NCI-H2196 (cell line): ENCODE measurements at regions not wholly inside any gene's neighbourhood (a gene's known extent, or its start where the extent isn't known, plus 50 kb on each side); places are given as distances from the start of the nearest gene placed in this dataset.

Experiments
- DNase-seq: peaks from one replicate; lab custom pipeline; 2025; ENCODE audit not compliant: unreplicated experiment; lab: John Stamatoyannopoulos, UW

- DNase-seq, result peak; percentile 15
Measured at GRCh38 chr1:234726359-234726943, 116.5 kb upstream of the IRF2BP2 start.

DNA sequence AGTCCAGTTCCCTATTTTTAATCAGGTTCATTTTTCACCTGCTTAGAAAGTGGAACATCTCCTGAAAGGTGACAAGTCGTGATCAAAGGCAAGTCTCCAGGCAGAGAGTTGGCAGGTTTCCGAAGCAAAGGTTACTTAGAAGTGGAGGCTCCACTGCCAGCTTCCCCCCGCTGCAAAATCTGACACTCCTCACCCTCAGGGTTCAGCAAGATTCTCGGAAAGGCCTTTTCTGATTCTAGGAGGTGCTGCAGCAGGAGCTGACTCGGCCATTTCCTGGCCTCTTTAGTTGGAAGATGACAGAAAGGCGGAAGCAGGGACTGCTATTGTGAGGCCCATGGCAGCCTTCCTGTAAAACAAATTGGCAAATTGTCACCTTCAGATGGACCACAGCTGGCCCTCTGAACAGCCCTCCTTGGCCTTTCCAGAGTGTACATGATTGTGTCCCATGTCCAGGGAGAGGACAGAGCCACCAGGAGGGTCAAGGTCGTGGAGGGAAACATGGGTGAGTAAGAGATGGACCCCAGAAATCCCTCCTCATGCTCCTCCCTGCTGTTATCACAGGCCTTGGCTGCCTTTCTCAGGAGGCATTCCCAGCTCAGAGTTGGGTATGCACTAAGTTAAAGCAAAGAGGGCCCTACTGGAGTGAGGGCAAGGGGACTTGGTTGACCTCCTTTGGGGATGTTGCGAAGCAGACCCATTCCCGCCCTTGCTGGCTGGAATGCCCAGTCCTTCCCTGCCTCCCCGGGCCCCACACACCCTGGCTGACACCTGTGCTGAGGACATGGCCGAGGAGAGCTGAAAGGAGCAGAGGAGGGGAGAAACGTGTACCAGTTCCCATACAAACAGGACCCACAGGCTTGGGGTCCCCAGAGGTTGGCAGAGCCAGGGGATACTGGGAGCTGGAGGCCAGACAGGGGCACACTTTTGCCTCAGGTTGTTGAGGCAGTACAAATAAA lies 115.5 kb upstream of the IRF2BP2 start:
- peak; percentile 18 for DNase-seq

GRCh38 chr1:234724516-234725176 lies 114.7 kb upstream of the IRF2BP2 start:
- peak; percentile 72 for DNase-seq

DNA sequence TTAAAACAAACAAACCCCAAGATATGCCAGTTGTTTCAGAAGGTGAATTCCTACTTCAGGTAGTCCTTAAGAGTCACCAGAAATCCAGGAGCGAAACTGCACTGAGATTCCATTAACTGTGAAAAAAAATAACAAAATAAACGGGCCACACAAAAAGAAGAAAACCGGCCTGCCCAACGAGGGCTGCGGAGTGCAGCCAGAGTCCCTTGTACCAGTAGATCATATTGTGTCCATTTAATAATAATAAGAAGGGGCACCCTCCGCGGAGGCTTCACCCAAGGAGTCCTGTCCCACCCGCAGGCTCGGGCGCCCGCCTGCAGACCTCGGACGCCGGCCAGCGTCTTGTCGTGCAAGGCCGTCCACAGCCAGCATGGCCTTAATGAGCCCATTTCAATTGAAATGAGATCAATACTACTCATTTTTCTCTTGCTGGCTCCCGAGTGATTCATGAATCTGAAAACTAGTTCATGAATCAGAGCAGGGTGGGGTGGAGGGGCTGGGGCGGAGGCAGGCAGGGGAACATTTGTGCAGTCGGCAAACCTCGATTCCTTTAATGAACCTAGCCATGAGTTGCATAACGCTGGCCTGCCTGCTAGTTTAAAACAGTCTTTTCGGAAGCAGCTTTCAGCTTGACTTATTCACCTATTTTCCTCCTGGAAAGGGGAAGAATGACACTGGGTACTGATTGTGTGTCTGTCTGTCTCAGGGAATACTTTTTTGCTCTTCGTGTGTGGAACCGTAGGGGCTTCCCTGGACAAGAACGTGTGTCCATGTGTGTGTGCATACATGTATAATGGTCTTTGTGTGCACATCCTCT lies 113.1 kb upstream of the IRF2BP2 start:
- no peak for DNase-seq

DNA sequence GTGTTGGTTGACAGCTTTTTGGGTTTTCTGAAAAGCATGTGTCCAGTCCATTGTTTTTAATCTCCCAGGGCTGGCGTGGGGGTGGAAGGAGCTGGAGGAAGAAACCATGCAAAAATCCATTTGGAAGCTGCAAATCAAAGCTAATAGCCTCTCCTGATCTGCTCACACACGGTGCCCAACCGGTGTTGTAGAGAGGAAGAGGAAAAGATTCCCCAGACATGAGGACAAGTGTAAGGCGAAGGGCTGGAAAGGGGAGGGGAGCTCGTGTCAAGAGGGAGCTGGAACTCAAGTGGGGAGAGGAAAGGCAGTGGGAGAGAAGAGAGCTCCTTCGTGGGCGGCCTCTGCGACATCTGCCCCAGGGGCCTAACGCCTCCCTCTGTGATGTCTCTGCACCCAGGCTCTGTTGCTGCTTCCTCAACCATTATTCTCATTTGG lies 112.3 kb upstream of the IRF2BP2 start:
- no peak for DNase-seq

- DNase-seq, result no peak
Measured at GRCh38 chr1:234721476-234722269, 111.7 kb upstream of the IRF2BP2 start.

DNA sequence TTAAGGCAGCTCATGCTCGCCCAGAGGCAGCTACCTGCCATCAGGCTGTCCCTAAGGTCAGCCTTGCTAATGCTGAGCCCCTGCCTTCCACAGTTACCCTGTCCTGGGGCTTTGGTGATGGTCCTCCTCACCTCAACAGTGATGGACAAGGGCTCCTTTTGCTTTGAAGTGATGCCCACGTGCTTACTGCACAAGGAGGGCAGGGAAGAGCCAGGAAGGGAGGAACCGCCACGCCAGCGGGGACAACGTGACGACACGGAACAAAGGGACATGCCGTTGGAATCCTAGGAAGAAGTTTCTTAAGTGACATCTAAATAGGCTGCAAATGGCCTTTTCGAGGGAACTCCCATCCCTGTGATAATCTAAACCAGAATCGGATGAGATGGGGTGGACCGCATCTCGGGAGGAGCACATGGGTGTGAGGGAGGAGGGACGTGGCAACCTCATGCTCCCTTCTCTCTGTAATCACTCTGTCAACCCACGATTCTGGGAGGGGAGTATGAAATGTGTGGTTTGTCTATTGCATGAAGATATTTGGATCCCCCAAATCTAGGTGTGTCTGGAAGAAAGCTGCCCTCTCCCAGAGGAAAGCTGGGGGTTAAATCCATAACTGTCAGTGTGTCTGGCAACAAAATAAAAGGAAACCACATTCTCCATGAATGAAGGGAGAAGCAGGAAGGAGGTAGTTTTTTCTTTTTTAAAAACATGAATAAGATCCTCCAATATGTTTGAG lies 110.9 kb upstream of the IRF2BP2 start:
- no peak for DNase-seq

GRCh38 chr1:234719454-234720251 lies 109.7 kb upstream of the IRF2BP2 start:
- DNase-seq, result no peak

DNA sequence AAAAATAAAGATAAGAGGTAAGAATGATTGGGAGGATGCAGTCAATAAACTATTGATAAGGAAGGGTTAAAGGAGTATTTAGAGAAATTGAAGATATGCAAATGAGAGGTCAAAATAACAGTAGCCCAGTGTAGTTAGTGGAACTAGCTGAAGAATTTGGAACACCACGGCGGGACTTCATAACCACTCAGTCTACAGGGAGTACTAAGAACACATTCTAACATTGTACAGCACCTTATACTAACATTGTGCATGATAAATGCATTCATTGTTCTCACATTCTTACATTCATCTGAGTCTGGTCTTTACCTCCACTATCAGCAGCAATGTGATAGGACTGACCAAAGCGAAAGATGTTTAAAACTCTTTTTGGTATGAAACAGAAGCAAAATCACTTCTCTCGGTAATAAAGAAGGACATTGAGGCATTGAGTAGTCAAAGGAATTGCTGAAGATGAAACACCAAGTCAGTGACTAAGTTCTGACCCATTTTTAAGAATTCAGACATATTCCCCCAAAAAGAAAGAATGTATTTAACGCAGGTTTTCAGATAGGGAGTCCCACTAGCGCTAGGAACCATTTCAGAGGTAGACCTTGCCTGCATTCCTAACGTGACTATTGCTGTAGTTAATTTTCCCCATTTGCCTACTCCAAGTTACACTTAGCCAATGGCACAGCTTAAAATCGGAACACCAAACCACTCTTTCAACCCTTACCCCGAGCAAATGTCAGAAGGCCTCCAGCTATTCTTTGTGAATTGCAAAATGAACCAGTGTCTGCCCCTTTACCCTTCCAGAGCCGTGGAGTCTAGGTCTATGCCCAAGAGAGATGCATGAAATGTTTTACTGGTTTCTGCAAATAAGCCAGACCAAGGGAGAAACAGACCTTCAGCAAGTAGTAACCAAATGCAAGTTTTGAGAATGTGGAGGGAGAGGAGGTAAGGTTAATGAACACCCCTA lies 108.8 kb upstream of the IRF2BP2 start:
- DNase-seq, result no peak

DNA sequence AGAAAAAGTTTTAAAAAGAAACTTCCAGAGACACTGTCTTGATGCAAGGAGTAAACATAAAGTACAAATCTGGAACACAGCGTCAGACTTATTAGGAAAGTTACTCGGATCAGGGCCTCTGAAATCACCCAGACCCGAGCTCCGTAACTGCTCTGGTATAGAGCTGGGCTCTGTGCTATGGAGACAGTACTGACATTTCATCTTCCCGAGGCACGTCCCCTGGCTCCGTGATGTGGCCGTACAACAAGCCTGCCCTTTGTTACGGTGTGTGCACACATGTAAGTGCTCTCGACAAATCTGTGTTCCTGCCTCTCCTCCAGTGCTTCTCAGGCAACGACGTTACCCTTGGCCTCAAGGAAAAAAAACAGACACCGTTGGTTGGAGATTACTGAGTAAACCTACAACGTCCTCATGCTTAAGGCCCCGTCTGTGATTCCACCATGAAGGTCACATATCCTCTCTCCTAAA lies 107.0 kb upstream of the IRF2BP2 start:
- no peak for DNase-seq

DNA sequence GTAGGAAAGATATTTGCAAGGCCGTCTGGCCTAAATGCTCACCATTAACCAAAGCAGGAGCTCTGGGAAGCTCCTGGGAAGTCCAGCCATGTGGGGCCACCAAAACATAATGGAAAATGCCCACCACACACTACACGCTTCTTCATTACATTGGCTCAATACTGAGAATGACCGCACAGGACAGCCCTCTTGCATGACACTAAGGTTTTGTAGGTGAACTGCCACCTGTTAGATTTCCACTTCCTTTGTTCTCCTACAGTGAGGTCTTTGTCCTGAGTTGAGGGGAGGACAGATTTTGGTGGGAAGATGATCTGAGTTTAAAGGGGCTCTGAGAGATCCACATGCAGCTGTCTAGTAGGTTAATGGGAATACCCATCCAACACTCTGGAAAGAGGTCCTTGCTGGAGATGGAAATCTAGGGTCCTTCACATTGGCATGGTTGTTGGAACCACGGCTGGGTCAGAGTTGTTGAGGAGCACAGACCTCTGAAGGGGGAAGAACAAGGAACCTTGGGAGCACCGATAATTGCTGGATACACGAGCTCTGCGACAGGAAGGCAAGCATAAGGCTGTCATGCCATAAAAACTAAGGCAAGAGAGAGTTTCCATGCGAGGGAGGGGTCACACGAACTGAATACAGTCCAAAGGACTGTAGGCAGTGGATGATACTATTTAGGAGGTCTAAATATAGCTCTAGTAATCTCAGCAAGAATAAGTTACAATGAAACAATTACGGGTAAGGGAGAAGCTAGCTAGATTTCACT lies 105.5 kb upstream of the IRF2BP2 start:
- no peak for DNase-seq

GRCh38 chr1:234713859-234714258 lies 103.9 kb upstream of the IRF2BP2 start:
- no peak for DNase-seq

DNA sequence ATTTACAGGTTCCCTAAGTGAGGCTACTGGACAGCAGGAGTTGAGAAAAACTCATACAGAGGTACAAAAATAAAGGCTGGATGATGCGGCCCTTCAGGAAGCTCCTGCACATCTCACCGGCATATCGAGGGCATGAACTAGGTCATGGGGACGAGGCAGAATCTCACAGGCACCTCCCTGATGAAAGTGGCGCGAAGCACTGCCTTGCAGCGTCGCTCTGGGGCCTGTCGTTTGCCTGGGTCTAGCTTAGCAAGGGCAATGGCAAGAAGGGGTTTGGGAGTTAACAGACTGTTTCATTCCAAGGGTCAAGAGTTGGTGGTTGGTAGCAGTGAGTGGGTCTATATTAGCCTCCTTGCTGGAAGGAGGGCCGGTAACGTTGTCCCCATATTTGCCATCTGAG lies 103.5 kb upstream of the IRF2BP2 start:
- DNase-seq, result no peak

GRCh38 chr1:234712891-234713305 lies 102.9 kb upstream of the IRF2BP2 start:
- DNase-seq, result no peak

DNA sequence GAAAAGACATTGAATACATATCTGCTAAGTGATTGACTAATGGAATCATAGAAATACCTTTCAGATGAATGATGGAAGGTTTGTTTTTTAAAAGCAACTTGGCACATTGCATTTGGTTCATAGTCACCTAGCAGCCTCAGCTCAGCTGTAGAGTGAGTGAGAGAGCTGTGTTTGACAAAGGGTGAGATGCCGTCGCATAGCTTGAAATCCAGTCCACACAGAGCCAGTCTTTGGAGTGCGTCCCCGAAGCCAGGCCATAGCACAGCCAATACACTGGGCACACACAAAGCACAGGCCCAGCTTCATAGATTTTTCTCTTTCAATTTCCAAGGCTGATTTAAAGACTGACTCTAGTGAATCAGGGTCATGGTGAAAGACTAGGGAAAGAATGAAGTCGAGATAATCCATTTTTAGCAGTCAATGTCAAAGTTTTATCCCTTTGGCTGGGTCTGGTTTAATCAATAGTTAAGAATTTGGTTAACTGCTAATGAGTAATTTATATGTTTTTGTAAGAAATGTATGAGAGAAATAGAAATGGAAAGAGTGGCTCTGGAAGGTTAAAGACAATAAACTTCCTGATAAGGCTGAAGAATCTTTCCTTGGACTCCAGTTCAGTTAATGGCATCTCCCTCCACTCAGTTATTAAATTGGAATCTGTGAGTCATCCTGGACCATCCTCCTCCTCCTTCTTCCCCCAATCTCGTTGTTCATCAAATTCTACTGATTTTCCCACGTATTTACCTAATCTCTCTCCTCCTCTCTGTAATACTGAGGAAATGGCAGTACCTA lies 101.2 kb upstream of the IRF2BP2 start:
- DNase-seq, result no peak

DNA sequence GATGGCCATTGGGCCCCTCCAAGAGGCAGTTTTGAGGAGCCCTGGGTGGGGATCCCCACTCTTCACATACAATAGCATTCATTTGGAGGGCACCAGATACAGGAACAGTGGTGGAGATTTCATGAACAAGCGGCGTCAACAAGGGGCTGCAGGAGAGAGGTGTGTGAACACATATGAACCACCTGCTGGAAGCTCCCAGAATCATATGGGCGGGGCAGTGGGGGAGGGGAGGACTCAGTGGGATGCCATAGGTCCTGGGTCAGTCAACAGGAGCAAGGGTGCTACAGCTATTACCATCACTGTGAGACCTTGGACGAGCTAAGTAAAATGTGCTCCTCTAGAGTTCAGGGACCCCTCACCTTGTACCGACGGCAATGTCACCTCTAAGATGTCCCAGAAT lies 100.4 kb upstream of the IRF2BP2 start:
- DNase-seq, result no peak
